Erythroblast (primary cell): ENCODE measurements at regions not wholly inside any gene's neighbourhood (a gene's known extent, or its start where the extent isn't known, plus 50 kb on each side); places are given as distances from the start of the nearest gene placed in this dataset.

ENCODE experiments used
- GATA1 ChIP-seq: IDR thresholded peaks from 2 replicates; pipeline ENCODE4 v1.6.1; 2011; ENCODE audit warnings: low read depth, mild to moderate bottlenecking, control low read depth, low read length, moderate library complexity
- POLR2A ChIP-seq: IDR thresholded peaks from 2 replicates; pipeline ENCODE4 v1.6.1; 2011; ENCODE audit warnings: mild to moderate bottlenecking, low read length

DNA sequence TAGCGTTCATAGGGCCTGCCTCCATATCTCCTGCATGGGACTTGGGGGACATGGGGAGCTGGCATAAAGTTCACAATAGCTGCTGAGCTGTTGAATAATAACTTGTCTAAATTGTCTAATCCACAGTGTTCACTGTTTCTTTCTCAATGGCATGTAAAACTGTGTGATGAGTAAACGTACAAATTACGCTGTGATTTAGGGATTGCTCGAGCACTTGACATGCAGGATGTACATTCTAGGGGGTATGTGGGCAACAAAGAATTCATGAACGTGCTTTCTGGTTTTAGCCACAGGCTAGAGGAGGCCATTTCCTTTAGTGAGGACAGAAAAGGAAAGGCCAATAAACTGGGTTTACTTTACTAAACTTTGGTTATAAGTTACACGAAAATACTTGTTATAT is 534.2 kb upstream of the ZWINT start:
- TF ChIP-seq POLR2A (no peak), GATA1 (no peak)
